ENCODE measurements at regions not wholly inside any gene's neighbourhood (a gene's known extent, or its start where the extent isn't known, plus 50 kb on each side); places are given as distances from the start of the nearest gene placed in this dataset.

GRCh38 chr1:61523229-61523628 lies 201.7 kb downstream of the TM2D1 start:
- TF ChIP-seq CTCF (conservative IDR thresholded peaks at IDR 0.05; ENCODE audit: low read depth, low read length) (no peak), EZH2phosphoT487 (IDR thresholded peaks at IDR 0.05; ENCODE audit: borderline replicate concordance, low read length) (no peak)
